Calu3 (cell line): ENCODE measurements at regions not wholly inside any gene's neighbourhood (a gene's known extent, or its start where the extent isn't known, plus 50 kb on each side); places are given as distances from the start of the nearest gene placed in this dataset.

Experiments used
- BruUV-seq: library from RNA; stranded (reverse); fragments of 400-500 nt; replicated peaks from 2 replicates; lab custom pipeline; 2021; lab: Mats Ljungman, UMichigan
- CTCF ChIA-PET: fragments of 300-600 bp; sonication (Branson Sonifier 250); formaldehyde crosslinking; loops from one replicate; lab custom pipeline; 2022; ENCODE audit warnings: antibody characterized with exemption; lab: Charles Lee
- DNase-seq: peaks from one replicate; pipeline ENCODE4 v3.0.0; 2022
- H3K27ac Mint-ChIP-seq: one replicate; pipeline ENCODE4 v1.8.0; 2022; ENCODE audit warnings: mixed read lengths; ENCODE audit not compliant: unreplicated experiment
- H3K27me3 Mint-ChIP-seq: one replicate; pipeline ENCODE4 v1.8.0; 2022; ENCODE audit warnings: mixed read lengths; ENCODE audit not compliant: unreplicated experiment
- H3K36me3 Mint-ChIP-seq: one replicate; pipeline ENCODE4 v1.8.0; 2022; ENCODE audit warnings: mild to moderate bottlenecking, moderate library complexity, mixed read lengths; ENCODE audit not compliant: insufficient read depth, unreplicated experiment
- H3K4me1 Mint-ChIP-seq: one replicate; pipeline ENCODE4 v1.8.0; 2022; ENCODE audit warnings: mild to moderate bottlenecking, low read depth, mixed read lengths; ENCODE audit not compliant: unreplicated experiment
- H3K4me3 Mint-ChIP-seq: one replicate; pipeline ENCODE4 v1.8.0; 2022; ENCODE audit warnings: mild to moderate bottlenecking, low read depth, moderate library complexity, mixed read lengths; ENCODE audit not compliant: unreplicated experiment
- H3K9me3 Mint-ChIP-seq: one replicate; pipeline ENCODE4 v1.8.0; 2022; ENCODE audit warnings: low read depth, mixed read lengths; ENCODE audit not compliant: unreplicated experiment
- intact Hi-C: fragments of 100-400 bp; cut with micrococcal nuclease; formaldehyde crosslinking; loops from one replicate; pipeline ENCODE4 v1.10.0; 2022; ENCODE audit not compliant: unreplicated experiment
- TF ChIP-seq, protein P1 (sequence below): fragments of 200-600 bp; IDR thresholded peaks from one replicate; pipeline ENCODE4 v1.8.0; 2022; ENCODE audit warnings: antibody characterized with exemption; ENCODE audit not compliant: unreplicated experiment

DNA sequence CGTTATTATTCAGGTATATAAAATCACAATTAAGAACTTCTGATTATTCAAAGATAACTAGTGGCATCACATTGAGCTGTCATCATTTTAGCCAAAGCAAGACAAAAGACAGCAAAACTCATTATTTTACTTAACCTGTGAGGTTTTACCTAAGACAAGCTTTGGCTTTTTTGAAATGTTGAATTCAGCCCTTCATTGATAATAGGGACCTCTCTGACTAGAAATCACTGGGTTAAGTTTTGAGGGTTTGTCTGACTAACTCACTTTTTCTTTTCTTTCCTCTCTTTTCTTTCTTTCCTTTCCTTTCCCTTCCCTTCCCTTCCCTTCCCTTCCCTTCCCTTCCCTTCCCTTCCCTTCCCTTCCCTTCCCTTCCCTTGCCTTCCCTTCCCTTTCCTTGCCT lies 244.2 kb downstream of the GRXCR1 start:
- Mint-ChIP-seq H3K27me3 (no peaks in the 10 kb centered on the region), H3K4me1 (no peaks in the 10 kb centered on the region), H3K36me3 (no peaks in the 10 kb centered on the region), H3K4me3 (no peak overlapping the region), H3K27ac (no peak overlapping the region), H3K9me3 (peaks cover 2% of the 10 kb centered on the region)
- BruUV-seq: no TSS peak
- DNase-seq: no peak
- intact Hi-C loops: no loop called here
- CTCF ChIA-PET: no interaction called here
- TF ChIP-seq, protein P1, sequence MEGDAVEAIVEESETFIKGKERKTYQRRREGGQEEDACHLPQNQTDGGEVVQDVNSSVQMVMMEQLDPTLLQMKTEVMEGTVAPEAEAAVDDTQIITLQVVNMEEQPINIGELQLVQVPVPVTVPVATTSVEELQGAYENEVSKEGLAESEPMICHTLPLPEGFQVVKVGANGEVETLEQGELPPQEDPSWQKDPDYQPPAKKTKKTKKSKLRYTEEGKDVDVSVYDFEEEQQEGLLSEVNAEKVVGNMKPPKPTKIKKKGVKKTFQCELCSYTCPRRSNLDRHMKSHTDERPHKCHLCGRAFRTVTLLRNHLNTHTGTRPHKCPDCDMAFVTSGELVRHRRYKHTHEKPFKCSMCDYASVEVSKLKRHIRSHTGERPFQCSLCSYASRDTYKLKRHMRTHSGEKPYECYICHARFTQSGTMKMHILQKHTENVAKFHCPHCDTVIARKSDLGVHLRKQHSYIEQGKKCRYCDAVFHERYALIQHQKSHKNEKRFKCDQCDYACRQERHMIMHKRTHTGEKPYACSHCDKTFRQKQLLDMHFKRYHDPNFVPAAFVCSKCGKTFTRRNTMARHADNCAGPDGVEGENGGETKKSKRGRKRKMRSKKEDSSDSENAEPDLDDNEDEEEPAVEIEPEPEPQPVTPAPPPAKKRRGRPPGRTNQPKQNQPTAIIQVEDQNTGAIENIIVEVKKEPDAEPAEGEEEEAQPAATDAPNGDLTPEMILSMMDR: no peak

DNA sequence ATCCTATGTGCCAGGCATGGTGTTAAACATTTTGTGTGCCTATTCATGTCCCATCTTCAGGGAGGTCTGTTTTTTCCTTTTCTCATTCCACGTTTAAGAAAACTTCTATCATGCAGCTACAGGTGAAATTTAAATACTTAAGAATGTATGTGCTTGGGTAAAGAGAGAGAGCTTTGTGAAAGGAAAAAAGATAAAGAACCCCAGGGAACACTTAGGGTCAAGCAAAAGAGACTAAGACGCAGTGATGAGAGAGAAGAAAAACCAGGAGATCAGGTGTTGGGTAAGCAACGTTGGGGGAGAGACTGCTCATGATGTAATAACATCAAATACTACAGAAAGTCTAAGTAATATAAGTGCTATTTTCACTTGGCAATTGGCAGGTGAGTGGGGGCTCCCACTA lies 253.7 kb downstream of the GRXCR1 start:
- Mint-ChIP-seq H3K4me3 (no peak overlapping the region), H3K4me1 (no peaks in the 10 kb centered on the region), H3K36me3 (no peaks in the 10 kb centered on the region), H3K27ac (no peak overlapping the region), H3K9me3 (peaks cover 21% of the 10 kb centered on the region), H3K27me3 (no peaks in the 10 kb centered on the region)
- intact Hi-C loops: no loop called here
- DNase-seq: no peak
- no TSS peak for BruUV-seq
- CTCF ChIA-PET: no interaction called here
- TF ChIP-seq, protein P1: no peak

DNA sequence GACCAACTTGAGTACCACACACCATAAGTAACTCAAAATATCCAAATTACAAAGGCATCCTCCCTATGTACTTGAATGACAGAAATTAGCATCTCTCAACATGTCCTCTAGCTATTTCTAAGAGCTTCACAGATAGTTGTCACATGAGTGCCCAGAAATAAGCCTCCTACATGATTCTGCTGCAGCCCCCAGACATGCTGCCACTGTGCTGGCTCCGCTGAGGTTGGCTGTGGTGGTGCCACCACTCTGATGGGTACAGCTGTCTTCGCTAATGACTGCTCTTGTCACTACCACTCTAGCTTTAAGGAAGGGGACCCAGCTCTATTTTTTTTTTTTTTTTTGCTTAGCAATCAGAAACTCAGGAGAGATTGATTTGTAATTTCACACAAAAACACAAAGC lies 256.0 kb downstream of the GRXCR1 start:
- Mint-ChIP-seq H3K36me3 (no peaks in the 10 kb centered on the region), H3K4me1 (no peaks in the 10 kb centered on the region), H3K4me3 (no peak overlapping the region), H3K27me3 (no peaks in the 10 kb centered on the region), H3K9me3 (peaks cover 21% of the 10 kb centered on the region), H3K27ac (no peak overlapping the region)
- no peak for DNase-seq
- TF ChIP-seq, protein P1: no peak
- no TSS peak for BruUV-seq
- CTCF ChIA-PET: no interaction called here
- intact Hi-C loops: no loop called here

DNA sequence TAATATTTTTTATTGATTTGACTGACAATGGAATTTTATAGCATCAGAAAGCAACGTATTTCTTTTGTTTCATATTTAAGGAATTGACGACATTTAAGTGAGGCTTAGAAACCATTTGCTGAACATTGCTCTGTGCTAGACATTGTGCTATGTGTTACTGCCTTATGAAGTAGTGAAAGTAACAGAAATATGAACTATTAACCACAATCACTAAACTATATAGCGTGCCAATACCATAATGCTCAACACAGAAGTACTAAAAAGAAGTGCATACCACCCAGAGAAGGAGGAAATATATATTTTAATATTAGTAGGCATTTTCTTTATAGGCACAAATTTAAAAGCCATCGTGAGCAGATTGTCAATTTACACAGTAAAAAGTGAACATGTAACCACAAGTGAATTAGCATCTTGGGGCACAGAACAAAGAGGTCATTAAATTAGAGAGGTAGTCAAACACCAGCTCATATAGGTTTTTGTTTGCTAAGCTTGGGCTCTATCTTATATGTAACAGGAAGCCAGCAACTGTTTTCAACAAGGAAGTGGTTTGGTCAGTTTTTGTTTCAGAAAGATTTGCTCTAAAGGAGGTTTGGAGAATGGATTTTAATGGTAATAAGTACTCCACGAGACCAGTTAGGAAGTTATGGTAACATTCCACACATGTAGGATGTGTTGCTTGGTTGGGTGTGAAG lies 270.7 kb downstream of the GRXCR1 start:
- Mint-ChIP-seq H3K4me3 (no peak overlapping the region), H3K27ac (no peak overlapping the region), H3K9me3 (peaks cover 3% of the 10 kb centered on the region), H3K4me1 (no peaks in the 10 kb centered on the region), H3K36me3 (no peaks in the 10 kb centered on the region), H3K27me3 (no peaks in the 10 kb centered on the region)
- no TSS peak for BruUV-seq
- TF ChIP-seq, protein P1: no peak
- CTCF ChIA-PET: no interaction called here
- intact Hi-C loops: no loop called here
- no peak for DNase-seq
